ENCODE measurements at regions not wholly inside any gene's neighbourhood (a gene's known extent, or its start where the extent isn't known, plus 50 kb on each side); places are given as distances from the start of the nearest gene placed in this dataset.
"Not testable (repeated sequence)": the region's sequence is repeated elsewhere in the genome, so short reads cannot be mapped to it uniquely, and the experiment has no call there.

DNA sequence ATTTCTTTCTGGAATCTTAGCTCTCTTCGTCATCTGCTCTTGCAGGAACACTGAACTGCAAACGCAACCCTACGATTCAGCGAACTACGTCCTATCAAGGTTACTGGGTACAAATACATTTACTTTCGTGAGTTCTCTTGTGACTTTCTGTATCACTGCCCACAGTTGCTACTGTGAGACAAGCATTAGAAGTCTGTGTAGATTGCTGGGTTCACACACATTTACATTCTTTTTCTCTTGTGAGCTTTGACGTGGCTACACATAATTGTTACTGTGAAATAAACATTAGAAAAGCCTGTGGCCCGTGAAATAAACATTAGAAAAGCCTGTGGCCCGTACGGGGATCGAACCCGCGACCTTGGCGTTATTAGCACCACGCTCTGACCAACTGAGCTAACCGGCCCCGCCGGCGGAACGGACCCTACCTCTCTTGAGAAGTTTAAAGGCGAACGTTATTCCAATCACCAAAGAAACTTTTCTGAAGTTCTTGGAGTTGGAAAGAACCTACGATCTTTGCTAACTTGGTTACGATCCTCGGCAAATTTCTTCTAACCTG is 61.2 kb upstream of the ZNF322 start:
- TF ChIP-seq, protein P1, sequence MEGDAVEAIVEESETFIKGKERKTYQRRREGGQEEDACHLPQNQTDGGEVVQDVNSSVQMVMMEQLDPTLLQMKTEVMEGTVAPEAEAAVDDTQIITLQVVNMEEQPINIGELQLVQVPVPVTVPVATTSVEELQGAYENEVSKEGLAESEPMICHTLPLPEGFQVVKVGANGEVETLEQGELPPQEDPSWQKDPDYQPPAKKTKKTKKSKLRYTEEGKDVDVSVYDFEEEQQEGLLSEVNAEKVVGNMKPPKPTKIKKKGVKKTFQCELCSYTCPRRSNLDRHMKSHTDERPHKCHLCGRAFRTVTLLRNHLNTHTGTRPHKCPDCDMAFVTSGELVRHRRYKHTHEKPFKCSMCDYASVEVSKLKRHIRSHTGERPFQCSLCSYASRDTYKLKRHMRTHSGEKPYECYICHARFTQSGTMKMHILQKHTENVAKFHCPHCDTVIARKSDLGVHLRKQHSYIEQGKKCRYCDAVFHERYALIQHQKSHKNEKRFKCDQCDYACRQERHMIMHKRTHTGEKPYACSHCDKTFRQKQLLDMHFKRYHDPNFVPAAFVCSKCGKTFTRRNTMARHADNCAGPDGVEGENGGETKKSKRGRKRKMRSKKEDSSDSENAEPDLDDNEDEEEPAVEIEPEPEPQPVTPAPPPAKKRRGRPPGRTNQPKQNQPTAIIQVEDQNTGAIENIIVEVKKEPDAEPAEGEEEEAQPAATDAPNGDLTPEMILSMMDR (conservative IDR thresholded peaks at IDR 0.05) = not testable (repeated sequence)
- not testable (repeated sequence) for TF ChIP-seq ZFX (IDR thresholded peaks at IDR 0.05)

All from C4-2B (cell line).